ENCODE measurements at regions not wholly inside any gene's neighbourhood (a gene's known extent, or its start where the extent isn't known, plus 50 kb on each side); places are given as distances from the start of the nearest gene placed in this dataset.

- TF ChIP-seq CTCF (IDR thresholded peaks at IDR 0.05 in 4 of 5, conservative IDR thresholded peaks at IDR 0.05 in 1 of 5) (no peak), POLR2A (IDR thresholded peaks at IDR 0.05) (no peak)
Observed at GRCh38 chr14:42311876-42312275, 705.2 kb downstream of the LRFN5 start.

Measured in gastrocnemius medialis (tissue), 4 donors.